PC-3 (cell line): ENCODE measurements at regions not wholly inside any gene's neighbourhood (a gene's known extent, or its start where the extent isn't known, plus 50 kb on each side); places are given as distances from the start of the nearest gene placed in this dataset.

Experiments
- CTCF ChIP-seq: fragments of 300-600 bp; sonication (generic); conservative IDR thresholded peaks from 2 replicates; pipeline ENCODE4 v1.5.1; 2017; ENCODE audit warnings: antibody characterized with exemption, low read depth, mild to moderate bottlenecking, low read length
- EZH2 ChIP-seq: fragments of 300-600 bp; sonication (generic); IDR thresholded peaks from one replicate; pipeline ENCODE4 v1.6.1; 2017; ENCODE audit warnings: antibody characterized with exemption, mild to moderate bottlenecking, low read length; ENCODE audit not compliant: unreplicated experiment
- EZH2phosphoT487 ChIP-seq: fragments of 300-600 bp; sonication (generic); IDR thresholded peaks from 2 replicates; pipeline ENCODE4 v1.6.1; 2018; ENCODE audit warnings: mild to moderate bottlenecking, antibody characterized with exemption, low read length, borderline replicate concordance

DNA sequence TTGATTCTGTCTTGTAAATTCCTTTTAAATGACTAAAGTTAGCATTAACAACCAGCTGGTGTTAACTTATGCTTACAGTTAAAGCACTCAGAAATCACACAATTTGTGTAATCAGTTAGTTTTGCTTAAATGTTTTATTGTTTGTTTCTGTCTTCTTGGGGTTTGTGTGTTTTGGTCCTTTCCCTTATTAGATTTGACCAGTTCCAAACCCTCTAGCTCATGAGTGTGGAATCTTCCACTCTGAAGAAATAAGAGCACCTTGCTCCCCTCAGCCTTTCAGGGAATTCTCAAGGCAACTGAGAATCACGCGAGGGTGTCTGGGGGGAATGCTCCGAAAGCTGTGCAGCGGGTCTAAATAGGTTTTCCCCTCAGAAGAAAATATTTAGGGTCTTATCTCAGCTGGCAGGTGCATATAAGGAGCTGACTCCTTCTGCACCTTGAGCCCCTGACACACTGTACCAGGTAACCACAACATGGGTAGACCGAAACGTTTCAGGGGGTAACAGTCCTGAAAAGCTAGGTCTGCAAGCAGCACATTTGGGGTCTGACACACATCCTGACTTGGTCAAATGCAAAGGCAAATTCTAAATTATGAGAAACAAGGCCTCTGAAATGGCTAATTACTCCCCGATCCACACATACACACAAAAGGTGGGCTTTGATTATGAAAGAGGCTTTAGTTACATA lies 188.1 kb upstream of the ETV3 start:
- TF ChIP-seq EZH2, result no peak
- no peak for TF ChIP-seq CTCF
- TF ChIP-seq EZH2phosphoT487, result no peak
